H4 (cell line): ENCODE measurements at regions not wholly inside any gene's neighbourhood (a gene's known extent, or its start where the extent isn't known, plus 50 kb on each side); places are given as distances from the start of the nearest gene placed in this dataset.
A peak's percentile ranks its signal among the peaks of the same experiment; 100 is the strongest.

Experiments used
- DNase-seq: peaks from one replicate; pipeline ENCODE4 v3.0.0-alpha.2; 2015; ENCODE audit warnings: low spot score

DNA sequence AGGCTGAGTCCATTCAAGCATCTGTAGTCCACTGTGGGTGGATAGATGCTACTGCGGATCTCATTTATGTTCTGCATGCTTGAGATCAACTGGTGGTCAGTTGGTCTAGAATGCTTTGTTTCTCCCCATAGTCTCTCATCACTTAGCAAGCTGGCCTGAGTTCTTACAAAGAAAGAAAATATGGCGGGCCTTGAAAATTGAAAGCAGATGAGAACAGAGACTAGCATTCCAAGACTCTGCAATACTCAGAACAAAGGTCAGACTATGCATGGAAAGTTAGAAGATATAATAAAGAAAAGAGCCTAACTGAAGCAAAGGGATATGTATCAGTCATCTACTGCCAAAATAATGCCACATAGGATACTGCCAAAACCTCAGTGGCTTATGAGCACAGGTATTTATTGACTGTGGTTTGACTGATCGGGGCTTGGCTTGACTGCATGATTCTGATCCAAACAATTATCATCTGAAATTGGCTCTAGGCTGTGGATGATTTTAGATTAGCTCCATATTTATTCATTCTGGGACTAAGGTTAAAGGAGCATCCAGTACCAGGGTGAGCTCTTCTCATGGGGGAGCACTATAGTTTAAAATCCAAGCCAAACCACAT is 258.9 kb downstream of the TAF11L14 start:
- no peak for DNase-seq

- peak; percentile 26 for DNase-seq
These were observed 261.2 kb downstream of the TAF11L14 start for GRCh38 chr5:17895288-17896033.

DNA sequence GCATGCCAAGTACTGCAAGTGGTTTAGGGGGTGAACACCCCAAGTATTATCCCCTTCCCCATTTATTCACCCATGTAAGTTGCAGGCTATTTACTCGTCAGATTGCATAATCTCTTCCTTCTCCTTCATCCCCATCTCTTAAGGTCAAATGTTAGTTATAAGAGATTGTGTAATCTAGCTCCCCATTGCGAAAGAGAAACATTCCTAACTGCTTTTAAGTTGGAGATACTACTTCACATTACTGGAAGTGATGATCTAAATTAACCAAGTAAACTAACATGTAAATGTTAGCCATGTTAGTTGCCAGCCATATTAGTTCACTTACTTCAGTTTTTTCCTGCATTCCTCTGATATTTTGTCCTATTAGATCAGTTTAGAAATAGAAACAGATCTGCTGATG is 262.3 kb downstream of the TAF11L14 start:
- DNase-seq: peak; percentile 13

- no peak for DNase-seq
These were observed 263.5 kb downstream of the TAF11L14 start for GRCh38 chr5:17897776-17898175.

- no peak for DNase-seq
These were observed 264.5 kb downstream of the TAF11L14 start for GRCh38 chr5:17898766-17899165.

DNA sequence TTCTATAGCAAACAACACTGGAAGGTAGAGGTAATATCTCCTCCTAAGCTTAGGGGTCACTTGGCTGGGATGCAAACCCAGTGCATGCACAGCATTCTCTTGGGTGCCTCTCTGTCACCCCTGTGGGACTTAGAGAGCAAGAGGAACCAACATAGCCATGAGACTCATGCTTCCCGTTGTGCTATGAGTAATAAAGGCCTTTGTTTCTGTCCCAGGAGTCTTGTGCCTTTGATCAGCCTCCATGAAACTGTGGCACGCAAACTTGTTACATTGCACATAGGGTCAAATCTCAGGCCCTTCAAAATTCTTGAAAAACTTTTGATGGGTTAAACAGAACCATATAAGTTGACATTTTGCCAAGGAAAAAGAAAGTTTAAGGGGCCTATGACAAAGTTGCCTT is 272.8 kb downstream of the TAF11L14 start:
- no peak for DNase-seq

DNA sequence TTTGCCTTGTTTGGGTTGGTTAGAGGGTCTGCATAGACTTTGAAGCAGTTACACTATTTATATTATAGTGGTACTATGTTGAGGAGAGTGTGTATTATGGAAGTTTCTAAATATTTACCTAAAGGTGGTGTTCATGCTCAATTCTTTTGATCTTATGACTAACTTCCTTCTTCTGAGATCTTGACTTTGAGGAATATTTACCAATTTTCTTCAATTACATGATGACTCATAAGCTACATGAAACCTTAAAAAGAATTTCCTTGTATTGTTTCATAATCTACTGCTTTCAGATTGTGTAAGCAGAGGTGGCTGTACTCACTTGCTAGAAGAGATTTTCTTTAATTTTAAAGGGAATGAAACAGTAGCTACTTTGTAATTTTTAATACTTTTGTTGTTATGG is 276.1 kb downstream of the TAF11L14 start:
- DNase-seq: peak; percentile 88

DNA sequence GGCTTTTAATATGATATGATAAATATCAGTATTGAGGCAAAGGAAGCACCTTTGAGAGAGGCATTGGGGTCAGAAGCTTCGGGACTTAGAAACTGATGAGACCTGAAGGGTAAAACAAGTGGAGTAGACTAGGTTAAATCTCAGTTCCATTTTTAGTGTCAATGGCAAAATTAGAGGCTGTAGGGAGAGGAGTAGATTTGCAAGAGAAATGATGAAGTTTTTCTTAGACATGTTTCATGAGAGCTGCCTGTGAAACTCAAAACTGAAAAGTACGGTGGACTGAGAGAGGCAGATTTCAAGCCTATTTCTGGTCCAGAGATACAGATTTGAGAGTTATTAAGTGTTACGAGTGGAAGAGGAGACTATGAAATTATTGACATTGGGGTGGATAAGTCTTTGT is 278.5 kb downstream of the TAF11L14 start:
- DNase-seq: no peak

DNA sequence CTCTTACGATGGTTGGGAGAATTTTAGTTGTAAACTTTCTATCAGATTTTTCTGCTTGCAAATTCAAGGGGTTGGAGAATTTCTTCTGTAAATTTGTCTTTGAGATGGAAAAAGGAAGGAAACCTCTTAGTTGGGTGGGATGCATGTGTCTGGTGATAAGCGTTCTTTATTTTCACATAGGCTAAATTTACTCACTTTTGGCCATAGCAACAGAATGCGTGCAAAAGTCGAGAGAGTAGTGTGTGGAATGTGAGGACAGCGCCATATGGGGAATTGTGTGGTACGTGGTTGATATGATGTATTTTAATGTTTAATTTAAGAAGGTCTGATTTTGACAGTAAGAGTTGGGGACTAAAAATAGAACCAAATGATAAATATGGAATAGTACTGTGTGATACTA is 282.2 kb downstream of the TAF11L14 start:
- DNase-seq: no peak

GRCh38 chr5:17917465-17917864 is 283.2 kb downstream of the TAF11L14 start:
- no peak for DNase-seq

GRCh38 chr5:17918373-17919104 is 284.3 kb downstream of the TAF11L14 start:
- no peak for DNase-seq

DNA sequence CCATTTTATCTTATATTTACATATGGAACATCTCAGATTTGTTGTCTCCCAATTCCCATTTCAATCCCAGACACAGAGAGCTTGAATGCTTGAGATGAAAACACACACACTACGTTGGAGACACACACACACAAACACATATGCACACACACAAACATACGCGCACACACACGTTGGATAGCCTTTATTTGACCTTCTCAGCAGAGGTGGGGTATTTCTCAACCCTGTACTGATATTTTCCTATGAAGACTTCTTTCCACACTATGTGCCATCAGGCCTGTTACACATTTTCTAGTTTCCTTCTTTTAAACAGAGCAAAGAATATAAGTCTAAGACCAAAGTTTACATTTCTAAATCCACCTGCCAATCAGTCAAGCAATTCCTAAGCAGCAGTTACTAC is 291.0 kb downstream of the TAF11L14 start:
- no peak for DNase-seq

DNA sequence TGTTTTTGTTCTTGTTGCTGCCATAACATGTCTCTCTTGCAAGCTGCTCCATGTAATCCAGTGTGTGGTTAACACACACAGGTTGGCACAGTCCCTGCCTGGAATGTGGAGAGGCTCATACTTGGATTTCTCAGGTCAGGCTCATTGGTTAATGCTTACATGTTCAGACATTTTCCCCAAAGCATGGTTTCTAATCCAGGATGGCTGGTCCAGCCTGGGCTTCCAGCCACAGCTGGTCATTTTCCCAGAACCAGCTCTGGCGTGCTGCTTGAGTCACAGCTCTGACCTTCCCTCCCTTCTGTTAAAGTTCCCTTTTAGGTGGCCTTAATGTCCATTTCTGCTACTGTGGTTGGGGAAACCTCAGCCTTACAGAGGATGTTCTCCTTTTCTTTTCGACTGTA is 294.3 kb downstream of the TAF11L14 start:
- DNase-seq: no peak

DNA sequence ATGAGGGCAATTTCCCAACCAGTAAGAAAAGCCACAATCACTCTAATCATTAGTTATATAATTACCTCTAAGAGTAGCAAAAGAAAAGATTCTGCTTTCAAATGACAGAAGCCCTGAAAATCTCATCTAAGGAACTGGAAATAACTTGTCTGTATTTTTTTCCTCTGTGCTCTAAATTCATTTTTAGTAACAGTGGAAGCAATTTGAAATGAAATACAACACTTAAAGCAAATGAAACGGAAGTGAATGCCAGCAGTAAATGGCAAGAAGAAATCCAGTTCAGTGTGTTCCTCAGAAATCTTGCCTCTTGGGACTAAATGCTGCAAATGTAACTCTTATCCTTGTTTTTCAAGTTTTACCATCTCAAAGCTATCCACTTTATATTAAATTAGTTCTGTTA is 294.9 kb downstream of the TAF11L14 start:
- no peak for DNase-seq

GRCh38 chr5:17930346-17930745 is 296.1 kb downstream of the TAF11L14 start:
- no peak for DNase-seq

DNA sequence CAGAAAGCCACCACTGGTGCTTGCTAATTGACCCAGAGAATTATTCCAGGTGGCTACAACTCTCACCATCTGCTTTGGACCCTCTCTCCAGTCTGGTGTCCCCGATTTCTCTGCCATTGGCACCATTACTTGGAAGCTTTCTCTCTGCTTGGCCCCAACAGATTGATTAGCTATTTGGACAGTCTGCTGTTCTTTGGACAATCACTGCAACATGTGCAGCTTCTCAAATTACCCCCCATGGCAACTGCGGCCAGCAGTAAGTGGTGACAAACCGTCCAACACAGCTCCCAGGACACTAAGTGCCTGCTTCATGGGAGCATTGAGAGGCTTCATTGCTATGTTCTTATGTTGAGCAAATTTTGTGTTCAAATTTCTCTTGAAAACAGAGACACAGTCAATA is 309.8 kb downstream of the TAF11L14 start:
- no peak for DNase-seq

DNA sequence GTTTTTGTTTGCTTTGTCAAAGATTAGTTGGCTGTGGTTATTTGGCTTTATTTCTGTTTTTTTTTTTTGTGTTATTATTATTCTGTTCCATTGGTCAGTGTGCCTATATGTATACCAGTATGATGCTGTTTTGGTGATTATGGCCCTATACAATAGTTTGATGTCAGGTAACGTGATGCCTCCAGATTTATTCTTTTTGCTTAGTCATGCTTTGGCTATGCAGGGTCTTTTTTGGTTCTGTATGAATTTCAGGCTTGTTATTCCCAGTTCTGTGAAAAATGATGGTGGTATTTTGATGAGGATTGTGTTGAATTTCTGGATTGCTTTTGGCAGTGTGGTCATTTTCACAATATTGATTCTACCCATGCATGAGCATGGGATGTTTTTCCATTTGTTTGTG is 312.8 kb downstream of the TAF11L14 start:
- no peak for DNase-seq

GRCh38 chr5:17951392-17952169 is 317.3 kb downstream of the TAF11L14 start:
- peak; percentile 34 for DNase-seq

- DNase-seq: no peak
These were observed 318.0 kb downstream of the TAF11L14 start for GRCh38 chr5:17952231-17952630.

GRCh38 chr5:17964067-17964466 is 329.8 kb downstream of the TAF11L14 start:
- DNase-seq: peak; percentile 10

GRCh38 chr5:17966640-17967402 is 332.6 kb downstream of the TAF11L14 start:
- DNase-seq: peak; percentile 52
